NOMO-1 (cell line): ENCODE measurements at regions not wholly inside any gene's neighbourhood (a gene's known extent, or its start where the extent isn't known, plus 50 kb on each side); places are given as distances from the start of the nearest gene placed in this dataset.
"Not testable (repeated sequence)": the region's sequence is repeated elsewhere in the genome, so short reads cannot be mapped to it uniquely, and the experiment has no call there.

Experiments used
- DNase-seq, 2 experiments: peaks; one replicate each; lab custom pipeline; 2025; ENCODE audit not compliant: unreplicated experiment in 2 of 2; lab: John Stamatoyannopoulos, UW

DNA sequence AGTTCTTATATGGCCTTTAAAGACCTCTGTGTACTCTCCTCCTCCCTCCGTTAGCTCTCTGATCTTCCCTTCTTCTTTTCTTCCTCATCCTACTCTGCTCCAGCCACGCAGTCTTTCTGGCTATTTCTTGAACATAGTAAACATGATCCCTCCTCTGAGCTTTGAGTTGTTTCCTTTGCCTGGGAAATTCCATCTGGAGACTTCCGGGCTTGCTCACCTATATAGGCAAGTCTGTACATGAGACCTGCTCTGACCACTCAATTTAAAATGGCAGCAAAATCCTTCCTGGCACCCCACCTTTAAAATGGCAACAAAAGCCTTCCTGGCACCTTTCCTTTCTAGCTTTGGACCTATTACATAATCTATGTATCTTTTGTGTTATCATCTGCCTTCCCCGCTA lies 517.6 kb downstream of the TTLL7 start:
- not testable (repeated sequence) for DNase-seq

DNA sequence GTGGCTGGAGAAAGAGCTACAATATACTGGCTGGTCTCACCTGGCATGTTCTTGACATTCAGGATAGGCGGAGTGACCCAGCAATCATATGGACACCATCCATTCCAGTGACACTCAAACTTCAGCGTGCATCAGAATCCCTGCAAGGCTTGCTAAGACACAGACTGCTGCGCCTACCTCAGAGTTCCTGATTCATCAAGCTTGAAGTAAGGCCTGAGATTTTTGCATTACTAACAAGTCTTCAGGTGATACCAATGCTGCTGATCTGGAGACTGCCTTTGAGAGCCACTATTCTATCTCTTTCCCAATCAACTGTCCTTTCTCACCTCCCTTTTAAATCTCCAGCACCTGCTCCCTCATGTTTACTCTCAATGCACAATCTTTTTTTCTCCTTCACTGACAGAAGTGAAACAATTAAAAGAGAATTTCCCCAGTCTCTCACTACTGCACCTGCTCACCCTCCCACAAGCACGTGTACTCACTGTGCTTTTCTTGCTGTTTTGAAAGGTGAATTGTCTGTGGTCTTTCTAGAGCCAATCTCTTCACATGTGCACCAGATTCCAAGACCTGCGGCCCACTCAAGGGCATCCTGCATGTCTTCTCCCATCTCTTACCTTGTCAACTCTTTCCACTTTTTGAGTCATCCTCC lies 519.2 kb downstream of the TTLL7 start:
- not testable (repeated sequence) for DNase-seq

DNA sequence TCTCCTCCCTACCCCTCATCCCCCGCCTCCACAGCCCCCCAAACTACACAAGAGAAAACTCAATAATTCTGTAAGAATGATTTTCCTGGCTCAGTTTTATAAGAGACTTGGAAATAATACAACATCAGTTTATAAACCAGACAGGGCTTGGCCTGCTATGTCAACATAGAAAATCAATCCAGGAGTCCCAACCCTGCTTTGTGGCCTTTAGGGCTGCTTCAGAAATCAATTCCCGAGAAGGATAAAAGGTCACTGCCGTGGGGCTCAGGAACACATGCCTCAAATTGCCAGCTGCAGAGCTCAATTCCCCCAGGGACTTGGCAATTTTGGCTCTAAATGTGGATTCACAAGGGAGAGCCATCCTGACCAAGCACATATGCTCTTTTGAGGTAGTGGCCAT lies 520.8 kb downstream of the TTLL7 start:
- not testable (repeated sequence) for DNase-seq

DNA sequence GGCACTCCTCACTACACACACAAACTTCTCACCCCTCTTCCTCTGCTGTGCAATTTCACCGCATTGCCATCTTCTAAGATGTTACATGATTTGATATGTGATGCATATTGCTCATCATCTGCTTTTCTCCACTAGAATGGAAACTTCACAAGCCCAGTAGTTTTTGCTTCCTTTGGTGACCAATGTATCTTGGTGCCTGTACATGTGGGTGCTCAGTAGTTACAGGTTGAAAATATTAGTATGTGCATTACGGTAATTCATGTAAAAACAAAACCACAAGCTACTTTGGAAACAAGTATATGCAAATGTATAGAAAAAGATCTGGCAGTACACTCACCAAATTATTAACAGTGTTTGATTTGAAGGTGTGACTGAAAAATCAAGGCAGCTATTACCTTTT lies 522.4 kb downstream of the TTLL7 start:
- not testable (repeated sequence) for DNase-seq

DNA sequence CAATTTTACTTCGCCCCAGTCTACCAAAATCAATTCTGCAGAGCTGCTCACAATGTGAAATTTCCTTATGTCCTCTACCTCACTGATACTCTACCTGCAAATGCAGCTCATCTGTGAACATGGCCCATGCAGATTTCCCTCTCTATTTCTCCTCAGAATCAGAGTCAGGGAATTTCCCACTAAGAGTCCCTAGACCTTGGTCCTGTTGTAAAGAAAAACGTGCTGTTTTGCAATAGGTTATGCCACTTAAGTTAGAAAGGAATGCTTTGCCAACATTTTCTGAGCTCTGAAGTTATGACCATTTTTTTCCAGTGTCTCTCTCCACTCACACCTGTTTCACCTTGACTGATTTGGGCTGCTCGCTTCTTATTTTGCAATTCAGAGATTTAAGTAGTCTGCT lies 524.0 kb downstream of the TTLL7 start:
- DNase-seq, result not testable (repeated sequence)

DNA sequence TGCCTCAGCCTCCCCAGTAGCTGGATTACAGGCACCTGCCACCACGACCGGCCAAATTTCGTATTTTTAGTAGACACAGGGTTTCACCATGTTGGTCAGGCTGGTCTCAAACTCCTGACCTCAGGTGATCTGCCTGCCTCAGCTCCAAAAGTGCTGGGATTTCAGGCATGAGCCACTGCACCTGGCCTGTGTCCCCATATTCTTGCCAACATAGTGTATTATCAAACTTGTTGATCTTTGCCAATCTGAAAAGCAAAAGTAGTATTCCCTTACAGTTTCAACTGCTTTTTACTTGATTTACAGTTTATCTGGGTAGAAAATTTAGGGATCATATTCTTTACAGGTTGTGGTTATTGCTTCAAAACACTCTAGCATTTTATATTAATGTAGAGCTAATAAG lies 524.9 kb downstream of the TTLL7 start:
- not testable (repeated sequence) for DNase-seq

DNA sequence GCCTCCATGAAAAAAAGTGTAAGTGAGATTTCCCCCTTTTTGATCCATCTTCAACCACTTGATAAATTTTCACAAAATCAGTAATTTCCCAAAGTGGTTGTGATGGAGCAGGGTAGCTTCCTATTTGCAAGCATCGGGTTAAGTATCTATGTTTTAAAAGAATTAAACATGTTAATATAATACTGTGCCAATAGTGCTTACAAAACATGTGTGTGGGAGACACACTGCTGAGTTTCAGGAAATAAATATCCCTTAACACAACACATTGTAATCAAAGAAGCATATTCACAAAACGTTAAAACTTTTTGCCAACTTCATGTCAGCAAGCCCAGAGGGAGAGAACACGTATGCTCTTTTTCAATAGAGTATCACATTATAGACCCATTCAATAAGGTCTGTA lies 526.9 kb downstream of the TTLL7 start:
- not testable (repeated sequence) for DNase-seq

DNA sequence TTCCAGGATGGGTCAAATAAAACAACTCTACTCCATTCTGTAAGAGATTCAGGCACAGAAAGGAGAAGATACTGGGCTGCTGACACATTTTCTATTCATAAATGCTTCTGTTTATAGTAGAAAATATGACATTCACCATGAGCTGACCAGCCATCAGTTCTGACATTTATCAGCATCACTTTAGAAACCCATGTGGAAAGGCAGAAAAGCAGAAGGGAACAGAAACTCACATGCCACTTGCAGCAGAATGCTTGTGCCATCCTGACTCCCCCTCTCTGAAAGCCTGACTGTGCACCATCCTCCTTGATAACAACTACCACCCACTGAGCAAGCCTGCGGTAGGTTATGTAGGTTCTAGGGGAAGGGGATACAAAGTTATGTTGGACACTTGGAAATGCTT lies 527.7 kb downstream of the TTLL7 start:
- not testable (repeated sequence) for DNase-seq

DNA sequence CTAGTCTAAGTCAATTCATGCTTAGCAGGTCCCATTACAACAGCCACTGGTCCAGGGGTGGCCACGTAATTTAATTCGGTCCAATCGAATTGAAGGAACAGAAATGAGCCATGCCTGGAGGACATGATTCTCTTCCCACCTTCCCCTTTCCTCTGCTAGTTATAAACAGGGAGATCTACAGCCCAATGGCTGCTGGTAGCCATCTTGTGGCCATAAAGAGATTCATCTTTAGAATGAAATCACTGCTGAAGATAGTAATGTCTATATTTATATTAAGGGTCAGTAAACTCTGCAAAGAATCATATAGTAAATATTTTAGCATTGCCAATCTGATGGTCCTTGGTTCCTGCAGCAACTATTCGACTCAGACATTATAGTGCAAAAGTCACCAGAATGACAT lies 530.6 kb downstream of the TTLL7 start:
- DNase-seq, result not testable (repeated sequence)

DNA sequence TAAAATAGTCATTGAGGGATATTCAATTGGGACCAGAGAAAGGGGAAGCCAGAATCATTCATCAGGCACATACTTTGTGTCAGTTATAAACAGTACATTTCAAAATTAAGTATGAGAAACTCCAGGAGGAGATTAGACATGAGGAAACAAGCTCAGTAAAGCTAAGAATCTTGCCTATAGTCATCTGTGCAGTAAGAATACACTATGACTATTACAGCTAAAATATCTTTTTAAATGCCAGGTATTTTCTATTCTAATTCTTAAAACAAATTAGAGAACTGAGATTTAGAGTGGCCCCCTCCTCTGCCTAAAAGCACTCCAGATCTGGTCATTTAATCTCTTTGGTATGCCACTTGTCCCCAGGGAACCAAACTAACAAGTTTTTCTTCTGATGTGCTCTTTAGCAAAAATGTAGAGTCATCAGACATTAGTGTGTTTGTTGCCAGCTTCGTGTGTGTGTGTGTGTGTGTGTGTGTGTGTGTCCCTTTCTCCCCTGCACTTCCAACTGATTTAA lies 541.1 kb downstream of the TTLL7 start:
- not testable (repeated sequence) for DNase-seq

DNA sequence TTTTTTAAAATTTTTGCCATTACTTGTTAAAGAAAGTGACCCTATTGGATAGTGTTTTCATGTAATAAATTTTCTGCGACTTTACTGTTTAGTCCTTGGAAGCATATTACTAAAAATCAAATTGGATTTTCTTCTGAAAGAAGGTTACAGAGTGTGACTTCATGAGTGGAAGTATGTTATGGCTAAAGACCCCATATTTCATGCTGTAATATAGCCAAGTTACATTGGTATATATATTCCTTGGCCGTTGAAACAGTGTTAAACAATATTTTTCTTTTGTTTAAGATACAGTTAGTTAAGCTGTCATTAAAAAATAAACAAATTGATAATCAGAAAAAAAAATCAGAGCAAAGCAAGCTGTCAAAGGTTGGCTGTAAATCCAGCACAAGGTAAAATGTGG lies 541.7 kb downstream of the TTLL7 start:
- not testable (repeated sequence) for DNase-seq

DNA sequence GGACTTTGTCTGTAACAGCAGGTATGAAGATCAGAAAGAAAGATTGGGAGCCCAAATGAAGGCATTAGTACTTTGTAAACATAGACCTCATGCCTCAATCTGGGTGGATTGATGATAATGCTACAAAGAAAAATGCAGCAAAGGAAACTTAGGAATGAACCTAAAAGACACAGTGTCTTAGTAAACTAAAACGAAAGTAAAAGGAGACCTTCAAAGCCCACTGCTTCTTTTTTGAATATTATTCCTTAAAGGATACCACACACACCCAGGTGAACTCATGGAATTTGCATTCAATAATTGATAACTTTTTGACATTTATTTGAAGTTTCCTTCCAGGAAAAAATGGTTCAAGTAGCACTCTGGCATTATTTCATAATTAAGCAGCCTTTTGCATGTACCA lies 543.2 kb downstream of the TTLL7 start:
- DNase-seq, result not testable (repeated sequence)

DNA sequence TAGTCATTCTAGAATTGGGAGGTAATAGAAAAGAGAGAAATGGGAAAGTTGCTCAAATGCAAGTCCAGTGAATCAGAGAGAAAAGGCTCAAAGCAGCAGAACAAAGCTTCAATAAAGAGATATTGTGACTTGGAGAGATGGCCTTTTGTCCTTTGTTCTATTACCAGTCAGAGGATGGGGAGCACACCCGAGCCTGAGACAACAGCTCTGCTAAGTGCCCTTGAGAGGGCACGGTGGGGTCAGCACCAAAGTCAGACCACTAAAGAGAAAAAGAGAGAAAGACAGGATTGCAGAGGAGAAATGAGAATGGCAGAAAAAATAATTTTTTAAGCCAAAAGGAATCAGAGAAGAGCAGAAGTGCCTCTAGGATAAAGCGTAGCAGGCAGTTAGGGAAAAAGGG lies 553.1 kb downstream of the TTLL7 start:
- DNase-seq, result not testable (repeated sequence)

DNA sequence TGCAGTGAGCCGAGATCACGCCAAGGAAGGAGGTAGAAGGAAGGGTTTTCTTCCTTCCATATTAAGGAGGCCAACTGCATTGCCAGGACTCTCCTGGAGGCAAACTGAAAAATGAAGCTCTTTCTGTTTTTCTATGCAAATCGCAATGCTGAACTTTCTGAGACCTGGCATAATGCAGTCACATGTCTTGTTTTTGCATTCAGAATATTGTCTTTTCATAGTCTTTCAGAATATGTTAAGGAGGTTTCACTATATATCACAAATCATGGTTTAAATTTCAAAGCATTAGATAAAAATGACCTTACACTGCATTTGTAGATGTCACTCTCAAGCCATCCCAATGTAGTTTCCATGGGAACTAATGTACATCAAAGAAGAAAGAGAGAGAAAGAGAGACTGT lies 556.5 kb downstream of the TTLL7 start:
- DNase-seq, result not testable (repeated sequence)

DNA sequence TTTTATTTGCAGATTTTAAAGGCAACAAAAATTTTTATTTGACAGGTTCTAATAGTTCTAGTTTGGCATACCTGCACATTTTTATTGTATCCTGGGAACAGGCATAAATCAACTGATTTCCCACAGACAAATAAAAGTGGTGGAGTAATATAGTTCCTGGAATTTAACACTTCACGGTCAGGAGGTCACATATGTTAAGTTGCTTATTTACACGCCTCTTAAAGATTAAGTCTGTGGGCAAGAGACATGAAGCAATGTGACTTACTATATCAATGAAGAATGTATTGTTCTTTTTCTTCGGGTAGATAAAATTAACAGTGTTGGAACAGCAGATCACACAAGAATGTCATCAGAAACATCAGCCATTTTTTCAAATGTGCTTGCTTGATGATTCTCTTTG lies 558.3 kb downstream of the TTLL7 start:
- DNase-seq, result not testable (repeated sequence)

DNA sequence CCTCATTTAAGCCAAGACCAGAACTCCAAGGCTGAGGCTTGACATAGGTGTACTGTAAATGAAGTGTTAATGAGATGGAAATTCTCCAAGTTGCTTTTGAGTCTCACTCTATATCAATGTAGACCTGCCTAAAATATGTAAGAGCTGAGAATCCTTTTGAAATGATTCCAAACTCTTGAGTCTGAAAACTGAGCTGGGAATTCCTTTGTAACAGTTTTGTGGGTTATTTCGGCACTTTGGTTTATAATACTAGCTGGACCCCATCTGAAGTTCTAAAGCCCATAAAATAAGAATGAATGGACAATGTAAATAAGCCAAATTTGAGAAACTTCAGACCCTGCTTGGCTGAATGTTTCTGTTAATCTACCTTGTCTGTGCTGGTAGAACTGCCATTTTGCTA lies 558.9 kb downstream of the TTLL7 start:
- DNase-seq, result not testable (repeated sequence)

DNA sequence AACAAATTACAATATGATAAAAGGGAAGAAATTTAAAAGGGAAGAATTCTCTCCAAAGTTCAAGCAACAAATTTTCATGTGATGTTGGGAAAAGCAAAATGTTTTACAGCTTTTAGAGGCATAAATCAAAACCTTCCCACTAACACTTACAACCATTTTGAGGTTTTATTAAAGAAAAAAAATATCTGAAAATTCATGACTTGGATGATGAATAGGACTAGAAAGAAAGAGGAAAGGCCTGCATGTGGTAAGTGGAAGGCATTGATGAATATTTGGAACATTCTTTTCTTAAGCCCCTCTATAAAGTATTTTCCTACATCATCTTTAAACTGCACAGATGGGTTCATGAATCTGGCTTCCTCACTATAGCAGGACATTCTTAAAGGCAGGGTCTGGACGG lies 560.6 kb downstream of the TTLL7 start:
- DNase-seq, result not testable (repeated sequence)

DNA sequence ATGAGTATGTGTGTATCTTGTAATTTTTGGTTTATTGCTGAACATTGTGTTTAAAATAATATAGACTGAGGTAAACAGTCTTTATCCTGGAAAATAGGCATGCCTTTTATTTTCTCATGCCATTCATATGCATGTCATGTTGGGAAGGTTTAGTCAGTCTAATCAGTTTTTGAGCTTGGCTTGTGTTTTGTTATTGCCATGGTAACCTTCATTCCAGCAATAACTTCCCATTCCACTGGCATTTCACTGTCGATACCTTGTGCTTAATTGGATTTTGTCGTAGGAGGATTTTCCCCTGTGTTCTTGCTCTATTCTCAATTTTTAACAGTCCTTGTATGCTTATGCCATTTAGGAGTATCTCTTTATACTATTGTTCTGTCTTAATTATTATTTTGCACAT lies 563.6 kb downstream of the TTLL7 start:
- not testable (repeated sequence) for DNase-seq

DNA sequence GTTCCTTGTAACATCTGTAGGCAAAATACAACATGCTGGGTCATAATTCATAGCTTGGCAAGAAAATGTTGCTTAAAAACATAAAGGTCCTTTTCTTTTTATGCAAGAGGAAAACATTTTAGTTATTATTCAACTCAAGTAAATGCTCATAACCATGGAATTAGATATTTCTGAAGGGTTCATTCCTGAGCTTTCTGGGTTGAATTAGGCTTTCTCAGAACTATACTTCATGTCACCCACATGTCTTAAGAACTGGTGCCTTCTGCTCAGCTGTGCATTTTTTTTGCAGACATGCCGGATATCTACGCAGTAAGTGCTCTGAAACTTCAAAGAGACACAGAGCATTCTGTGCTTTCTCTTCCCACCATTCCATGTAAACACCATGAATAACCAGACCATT lies 571.4 kb downstream of the TTLL7 start:
- DNase-seq, result not testable (repeated sequence)

DNA sequence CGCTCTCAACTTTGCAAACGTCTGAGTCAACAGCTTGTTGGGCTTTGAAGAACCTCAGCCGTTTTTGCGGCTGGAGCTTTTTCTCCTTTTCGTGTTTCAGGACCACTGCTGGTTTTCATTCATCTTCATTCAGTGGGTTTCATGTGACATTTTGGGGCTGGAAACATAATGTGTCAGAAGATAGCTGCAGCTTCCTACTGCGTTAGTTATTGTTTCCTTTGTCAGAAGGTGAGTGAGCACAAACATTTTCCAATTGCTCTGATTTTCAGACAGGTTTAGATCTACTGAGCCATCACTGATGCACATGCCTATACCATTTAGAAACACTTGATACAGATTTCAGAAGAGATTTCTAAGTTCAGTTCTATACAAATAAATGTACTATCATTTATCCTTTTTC lies 575.5 kb downstream of the TTLL7 start:
- not testable (repeated sequence) for DNase-seq

DNA sequence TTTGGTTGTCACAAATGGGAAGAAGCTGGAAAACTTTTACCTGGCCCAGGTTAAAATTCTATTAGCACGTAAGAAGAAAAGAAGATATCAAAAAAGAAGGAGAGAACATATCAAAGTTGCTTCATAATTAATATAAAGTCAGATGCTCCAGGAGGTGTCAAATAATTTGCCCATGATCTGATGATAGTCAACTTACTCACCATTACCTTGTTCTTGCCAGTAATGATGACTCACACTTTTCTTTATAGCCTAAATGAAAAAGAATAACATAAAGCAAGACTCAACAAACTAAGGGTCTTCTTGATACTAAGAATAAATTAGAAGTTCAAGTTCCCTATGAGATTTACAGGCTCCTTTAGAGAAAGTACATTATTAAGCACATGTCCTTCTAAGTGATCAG lies 580.4 kb downstream of the TTLL7 start:
- no peak for DNase-seq

DNA sequence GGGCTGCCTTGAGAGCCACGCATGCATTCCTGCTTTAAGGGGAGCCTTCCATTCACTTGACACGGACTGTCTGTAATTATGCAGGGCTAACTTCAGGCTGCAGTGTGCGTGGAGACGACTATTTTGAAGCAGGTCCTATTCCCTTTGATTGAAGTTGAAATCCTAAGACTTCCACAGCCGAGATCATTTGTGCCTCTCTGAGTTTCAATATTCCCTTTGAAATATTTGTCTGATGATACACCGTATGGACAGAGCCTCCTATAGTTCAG lies 585.2 kb downstream of the TTLL7 start:
- not testable (repeated sequence) for DNase-seq
